GM11168 (cell line): ENCODE measurements at regions not wholly inside any gene's neighbourhood (a gene's known extent, or its start where the extent isn't known, plus 50 kb on each side); places are given as distances from the start of the nearest gene placed in this dataset.

Experiments used
- in situ Hi-C: fragments of 300-500 bp; cut with MboI; formaldehyde crosslinking; loops from one replicate; pipeline ENCODE4 v1.12.0; 2022; ENCODE audit warnings: low sequenced_read_pairs; ENCODE audit not compliant: unreplicated experiment

- in situ Hi-C loops: no loop called here
Observed at GRCh38 chr6:113095841-113096240, 748.7 kb downstream of the RFPL4B start.

GRCh38 chr6:113102761-113103160 is 754.4 kb upstream of the MARCKS start:
- in situ Hi-C loops: no loop called here

GRCh38 chr6:113103634-113104361 is 753.3 kb upstream of the MARCKS start:
- in situ Hi-C loops: no loop called here

GRCh38 chr6:113104541-113104940 is 752.6 kb upstream of the MARCKS start:
- in situ Hi-C loops: no loop called here

GRCh38 chr6:113104951-113105350 is 752.2 kb upstream of the MARCKS start:
- in situ Hi-C loops: no loop called here

- in situ Hi-C loops: no loop called here
Observed at GRCh38 chr6:113110211-113110610, 746.9 kb upstream of the MARCKS start.

GRCh38 chr6:113111550-113111949 is 745.6 kb upstream of the MARCKS start:
- in situ Hi-C loops: no loop called here

- in situ Hi-C loops: no loop called here
Observed at GRCh38 chr6:113112086-113112485, 745.1 kb upstream of the MARCKS start.

- in situ Hi-C loops: no loop called here
Observed at GRCh38 chr6:113115196-113115595, 741.9 kb upstream of the MARCKS start.

- in situ Hi-C loops: no loop called here
Observed at GRCh38 chr6:113120224-113120581, 736.9 kb upstream of the MARCKS start.

GRCh38 chr6:113120582-113121285 is 736.4 kb upstream of the MARCKS start:
- in situ Hi-C loops: no loop called here

GRCh38 chr6:113121571-113121970 is 735.6 kb upstream of the MARCKS start:
- in situ Hi-C loops: no loop called here

- in situ Hi-C loops: no loop called here
Observed at GRCh38 chr6:113122060-113122459, 735.1 kb upstream of the MARCKS start.

GRCh38 chr6:113125626-113126025 is 731.5 kb upstream of the MARCKS start:
- in situ Hi-C loops: no loop called here

- in situ Hi-C loops: no loop called here
Observed at GRCh38 chr6:113127786-113128419, 729.2 kb upstream of the MARCKS start.

- in situ Hi-C loops: no loop called here
Observed at GRCh38 chr6:113128661-113129060, 728.5 kb upstream of the MARCKS start.

GRCh38 chr6:113129991-113130390 is 727.2 kb upstream of the MARCKS start:
- in situ Hi-C loops: no loop called here

GRCh38 chr6:113137426-113137825 is 719.7 kb upstream of the MARCKS start:
- in situ Hi-C loops: no loop called here

- in situ Hi-C loops: no loop called here
Observed at GRCh38 chr6:113140721-113141120, 716.4 kb upstream of the MARCKS start.

GRCh38 chr6:113141901-113142300 is 715.2 kb upstream of the MARCKS start:
- in situ Hi-C loops: no loop called here

- in situ Hi-C loops: no loop called here
Observed at GRCh38 chr6:113142671-113143174, 714.4 kb upstream of the MARCKS start.
